H1 (cell line): ENCODE measurements at regions not wholly inside any gene's neighbourhood (a gene's known extent, or its start where the extent isn't known, plus 50 kb on each side); places are given as distances from the start of the nearest gene placed in this dataset.

Source experiments
- CTCF ChIA-PET: fragments of 300-600 bp; sonication (Branson Sonifier 250); formaldehyde crosslinking; loops from one replicate; lab custom pipeline; 2021; ENCODE audit not compliant: partially characterized antibody; lab: Charles Lee
- POLR2A ChIA-PET: fragments of 300-600 bp; sonication (Branson Sonifier 250); formaldehyde crosslinking; loops from one replicate; lab custom pipeline; 2021; ENCODE audit warnings: inconsistent platforms; ENCODE audit not compliant: partially characterized antibody; lab: Charles Lee
- DNase-seq, 2 experiments: peaks; one replicate each; pipeline versions ENCODE4 v3.0.0 to v3.0.0-alpha.2; 2010 to 2022; ENCODE audit warnings: low spot score in 2 of 2, low read depth in 1 of 2, mixed read lengths in 1 of 2
- FAIRE-seq: peaks from 2 replicates; lab custom pipeline; 2011; peaks lifted over from hg19 to GRCh38; lab: Jason Lieb, UNC
- H2AFZ ChIP-seq: 2 replicates; pipeline ENCODE4 v1.8.1; 2012; ENCODE audit warnings: low read length, inconsistent platforms
- H2AK5ac ChIP-seq: 2 replicates; pipeline ENCODE4 v1.6.1; 2013; ENCODE audit warnings: low read depth, low read length
- H2BK120ac ChIP-seq: replicated peaks from 2 replicates; pipeline ENCODE3; 2013; ENCODE audit warnings: low read depth, low read length, inconsistent platforms
- H2BK12ac ChIP-seq: 2 replicates; pipeline ENCODE4 v1.6.1; 2013; ENCODE audit warnings: low read depth, low read length
- H2BK15ac ChIP-seq: 2 replicates; pipeline ENCODE4 v1.6.1; 2013; ENCODE audit warnings: low read length
- H2BK20ac ChIP-seq: 2 replicates; pipeline ENCODE4 v1.6.1; 2013; ENCODE audit warnings: low read length
- H2BK5ac ChIP-seq: 2 replicates; pipeline ENCODE4 v1.6.1; 2013; ENCODE audit warnings: low read depth, low read length
- H3K14ac ChIP-seq: 2 replicates; pipeline ENCODE4 v1.6.1; 2013; ENCODE audit warnings: inconsistent platforms; ENCODE audit not compliant: insufficient read length
- H3K18ac ChIP-seq: 2 replicates; pipeline ENCODE4 v1.6.1; 2013; ENCODE audit warnings: low read length; ENCODE audit errors: extremely low read depth
- H3K23ac ChIP-seq: 2 replicates; pipeline ENCODE4 v1.6.1; 2013; ENCODE audit warnings: inconsistent platforms; ENCODE audit not compliant: insufficient read length
- H3K23me2 ChIP-seq: 2 replicates; pipeline ENCODE4 v1.6.1; 2013; ENCODE audit warnings: low read depth, low read length
- H3K27ac ChIP-seq: 2 replicates; pipeline ENCODE4 v1.6.1; 2011; ENCODE audit warnings: low read depth, low read length, inconsistent platforms
- H3K27me3 ChIP-seq, 4 experiments: replicated peaks in 1 of 4; 1 replicate in 1 of 4; 2 replicates in 3 of 4; pipeline versions ENCODE4 v1.6.1 to v1.8.1; 2011 to 2013; ENCODE audit warnings: low read length in 3 of 4, mild to moderate bottlenecking in 3 of 4, inconsistent platforms in 2 of 4, mixed read lengths in 2 of 4, moderate library complexity in 1 of 4; ENCODE audit not compliant: control insufficient read depth in 3 of 4, insufficient read depth in 3 of 4; ENCODE audit errors: extremely low read depth in 1 of 4
- H3K36me3 ChIP-seq, 4 experiments: 2 replicates each; pipeline versions ENCODE4 v1.6.1 to v1.8.1; 2011 to 2013; ENCODE audit warnings: mild to moderate bottlenecking in 4 of 4, low read length in 3 of 4, moderate library complexity in 2 of 4, control low read depth in 1 of 4, inconsistent platforms in 1 of 4; ENCODE audit not compliant: insufficient read depth in 4 of 4, control insufficient read depth in 2 of 4
- H3K4ac ChIP-seq: replicated peaks from 2 replicates; pipeline ENCODE3; 2013; ENCODE audit warnings: low read length, low read depth, mixed read lengths, inconsistent platforms; ENCODE audit not compliant: insufficient read length
- H3K4me1 ChIP-seq, 4 experiments: replicated peaks in 1 of 4; 1 replicate in 1 of 4; 2 replicates in 3 of 4; pipeline versions ENCODE4 v1.6.1 to v1.8.1; 2011 to 2013; ENCODE audit warnings: low read length in 3 of 4, inconsistent platforms in 2 of 4, mixed read lengths in 1 of 4; ENCODE audit not compliant: insufficient read depth in 4 of 4, control insufficient read depth in 3 of 4
- H3K4me2 ChIP-seq, 2 experiments: 2 replicates each; pipeline versions ENCODE4 v1.6.1 to v1.8.1; 2011 to 2013; ENCODE audit warnings: low read depth in 2 of 2, low read length in 2 of 2, control low read depth in 1 of 2, inconsistent platforms in 1 of 2, mild to moderate bottlenecking in 1 of 2; ENCODE audit not compliant: insufficient read depth in 1 of 2
- H3K4me3 ChIP-seq, 4 experiments: fragments of 200-600, 300-600 bp in 1 of 4; sonication (generic), shearing (Covaris generic), sonication (Bioruptor Twin) in 1 of 4; 2 replicates each; pipeline versions ENCODE4 v1.5.1 to v1.8.1; 2011 to 2016; ENCODE audit warnings: low read length in 4 of 4, low read depth in 3 of 4, control low read depth in 2 of 4, inconsistent platforms in 2 of 4, mild to moderate bottlenecking in 2 of 4, mixed read lengths in 1 of 4, moderate library complexity in 1 of 4; ENCODE audit not compliant: insufficient read depth in 2 of 4; ENCODE audit errors: extremely low read depth in 1 of 4
- H3K56ac ChIP-seq: replicated peaks from 2 replicates; pipeline ENCODE3; 2013; ENCODE audit warnings: low read depth, mild to moderate bottlenecking, mixed read lengths, low read length, inconsistent platforms; ENCODE audit not compliant: insufficient read length
- H3K79me1 ChIP-seq: 2 replicates; pipeline ENCODE4 v1.6.1; 2013; ENCODE audit warnings: low read depth, low read length, control low read depth
- H3K79me2 ChIP-seq, 2 experiments: 2 replicates each; pipeline versions ENCODE4 v1.6.1 to v1.8.1; 2012 to 2013; ENCODE audit warnings: low read length in 2 of 2, mild to moderate bottlenecking in 2 of 2, inconsistent platforms in 1 of 2; ENCODE audit not compliant: insufficient read depth in 2 of 2, control insufficient read depth in 1 of 2
- H3K9ac ChIP-seq, 4 experiments: replicated peaks in 1 of 4; 1 replicate in 1 of 4; 2 replicates in 3 of 4; pipeline versions ENCODE4 v1.6.1 to v1.8.1; 2011 to 2013; ENCODE audit warnings: low read depth in 3 of 4, low read length in 3 of 4, control low read depth in 2 of 4, mild to moderate bottlenecking in 2 of 4, moderate library complexity in 2 of 4, inconsistent platforms in 1 of 4; ENCODE audit errors: extremely low read depth in 1 of 4
- H3K9me3 ChIP-seq, 2 experiments: 2 replicates each; pipeline versions ENCODE4 v1.6.1 to v1.8.1; 2012 to 2013; ENCODE audit warnings: mild to moderate bottlenecking in 2 of 2, moderate library complexity in 2 of 2, control low read depth in 1 of 2, inconsistent platforms in 1 of 2, low read depth in 1 of 2, low read length in 1 of 2, mixed read lengths in 1 of 2; ENCODE audit not compliant: insufficient read depth in 2 of 2
- H4K20me1 ChIP-seq, 2 experiments: replicated peaks in 1 of 2; 2 replicates each; pipeline versions ENCODE3 to v1.8.1; 2011 to 2013; ENCODE audit warnings: inconsistent platforms in 2 of 2, low read length in 2 of 2, mild to moderate bottlenecking in 1 of 2; ENCODE audit not compliant: insufficient read depth in 2 of 2, control insufficient read depth in 1 of 2
- H4K5ac ChIP-seq: 2 replicates; pipeline ENCODE4 v1.6.1; 2013; ENCODE audit warnings: low read length, low read depth, mixed read lengths, inconsistent platforms; ENCODE audit not compliant: insufficient read length
- H4K8ac ChIP-seq: 2 replicates; pipeline ENCODE4 v1.8.0; 2013; ENCODE audit warnings: mild to moderate bottlenecking, moderate library complexity, low read length, inconsistent platforms; ENCODE audit not compliant: insufficient read depth; ENCODE audit errors: extremely low read depth
- H4K91ac ChIP-seq: replicated peaks from 2 replicates; pipeline ENCODE3; 2013; ENCODE audit warnings: low read length, mixed read lengths, inconsistent platforms; ENCODE audit not compliant: insufficient read length
- BCL11A ChIP-seq, 2 experiments: IDR thresholded peaks; one replicate each; pipeline ENCODE4 v1.6.1; 2011; ENCODE audit warnings: low read depth in 2 of 2, low read length in 2 of 2, mild to moderate bottlenecking in 2 of 2
- CTBP2 ChIP-seq: IDR thresholded peaks from 2 replicates; pipeline ENCODE4 v1.7.0; 2011; ENCODE audit warnings: borderline replicate concordance, mild to moderate bottlenecking, moderate library complexity, mixed read lengths, low read length; ENCODE audit not compliant: insufficient read depth, insufficient read length
- EGR1 ChIP-seq: IDR thresholded peaks from 2 replicates; pipeline ENCODE4 v1.6.1; 2011; ENCODE audit warnings: low read depth, low read length, borderline replicate concordance
- JUN ChIP-seq: IDR thresholded peaks from 2 replicates; pipeline ENCODE4 v1.6.1; 2011; ENCODE audit warnings: low read depth, mild to moderate bottlenecking, improper control_type of control experiment, low read length
- KDM1A ChIP-seq: fragments of 200-600, 300-600 bp; sonication (generic); IDR thresholded peaks from 2 replicates; pipeline ENCODE4 v1.7.1; 2016; ENCODE audit warnings: mild to moderate bottlenecking, low read length, borderline replicate concordance
- KDM5A ChIP-seq: fragments of 200-600 bp; IDR thresholded peaks from 2 replicates; pipeline ENCODE4 v1.7.1; 2012; ENCODE audit warnings: mild to moderate bottlenecking, low read length, inconsistent platforms, mixed read lengths
- NRF1 ChIP-seq: IDR thresholded peaks from 2 replicates; pipeline ENCODE4 v1.6.1; 2011; ENCODE audit warnings: mild to moderate bottlenecking, low read depth, low read length, improper control_type of control experiment
- RAD21 ChIP-seq, 2 experiments: IDR thresholded peaks in 1 of 2; conservative IDR thresholded peaks in 1 of 2; 2 replicates each; pipeline ENCODE4 v1.6.1; 2011; ENCODE audit warnings: low read depth in 2 of 2, low read length in 2 of 2, improper control_type of control experiment in 1 of 2, inconsistent platforms in 1 of 2, mild to moderate bottlenecking in 1 of 2, moderate library complexity in 1 of 2
- SIX5 ChIP-seq: IDR thresholded peaks from 2 replicates; pipeline ENCODE4 v1.6.1; 2011; ENCODE audit warnings: mild to moderate bottlenecking, low read depth, low read length
- SUZ12 ChIP-seq: fragments of 200-600 bp; sonication (generic); IDR thresholded peaks from 2 replicates; pipeline ENCODE4 v1.6.1; 2012; ENCODE audit warnings: mild to moderate bottlenecking, inconsistent platforms, low read length, moderate library complexity, mixed read lengths
- YY1 ChIP-seq: IDR thresholded peaks from 2 replicates; pipeline ENCODE4 v1.6.1; 2011; ENCODE audit warnings: low read depth, mild to moderate bottlenecking, low read length
- WGBS, 2 experiments: shearing (Covaris generic) in 1 of 2; methylation state at CpG; one replicate each; pipeline versions ENCODE4 v1.1.6 to v1.1.7; 2013 to 2015; ENCODE audit warnings: low lambda C conversion rate in 2 of 2, mixed read lengths in 2 of 2, inconsistent platforms in 1 of 2, low coverage in 1 of 2, missing lambda C conversion rate in 1 of 2; ENCODE audit not compliant: insufficient replicate concordance in 2 of 2, insufficient coverage in 1 of 2, insufficient read length in 1 of 2; ENCODE audit errors: extremely low coverage in 1 of 2, missing lambda C conversion rate in 1 of 2; 5-methylcytosine and 5-hydroxymethylcytosine counted together
- TF ChIP-seq, protein P1 (sequence below), 3 experiments: IDR thresholded peaks; 1 replicate in 2 of 3; 2 replicates in 1 of 3; pipeline versions ENCODE4 v1.5.1 to v1.6.1; 2011; ENCODE audit warnings: low read length in 3 of 3, mild to moderate bottlenecking in 3 of 3, inconsistent platforms in 2 of 3, low read depth in 1 of 3, moderate library complexity in 1 of 3; ENCODE audit not compliant: insufficient read depth in 1 of 3; ENCODE audit errors: control extremely low read depth in 1 of 3

DNA sequence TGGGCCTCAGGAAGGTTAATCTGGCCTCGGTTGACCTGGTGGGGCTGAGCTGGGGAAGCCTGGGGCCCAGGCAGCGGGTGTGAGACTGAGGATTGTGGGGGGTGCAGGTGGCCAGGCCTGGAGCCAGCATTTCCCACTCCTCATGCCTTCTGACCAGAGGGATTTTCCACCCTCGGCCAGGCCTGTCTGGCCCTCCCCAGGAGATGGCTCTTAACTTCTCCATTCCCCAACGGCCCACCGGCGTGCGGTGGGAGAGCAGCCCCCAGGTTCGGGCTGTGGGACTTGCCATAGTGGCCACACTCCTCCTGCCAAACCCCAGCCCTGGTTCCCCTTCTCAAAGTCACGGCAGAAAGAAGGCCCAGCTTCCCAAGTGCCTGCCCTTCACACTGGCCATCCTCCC, 126.5 kb upstream of the RUNX3 start:
- no peak for FAIRE-seq
- Histone ChIP-seq H4K91ac (no peak overlapping the region), H3K4me3 (no peak overlapping the region), H3K79me2 (no peaks in the 10 kb centered on the region), H2BK120ac (no peak overlapping the region), H2BK12ac (no peak overlapping the region), H2BK15ac (no peak overlapping the region), H3K36me3 (no peaks in the 10 kb centered on the region), H2AK5ac (no peak overlapping the region), H4K20me1 (no peaks in the 10 kb centered on the region), H2AFZ (no peak overlapping the region), H3K23me2 (no peaks in the 10 kb centered on the region; the same call in 1 of the 2 replicates), H3K9me3 (no peaks in the 10 kb centered on the region), H3K23ac (no peak overlapping the region), H2BK20ac (no peak overlapping the region), H3K27ac (no peak overlapping the region), H3K14ac (no peak overlapping the region), H3K4me2 (no peak overlapping the region), H3K56ac (no peak overlapping the region), H3K9ac (no peak overlapping the region), H4K5ac (no peak overlapping the region), H2BK5ac (no peak overlapping the region), H3K27me3 (no peaks in the 10 kb centered on the region; a peak in 1 of 7 replicates), H3K4ac (no peak overlapping the region), H4K8ac (peak overlapping the region; percentile 46; the same call in 1 of the 2 replicates), H3K18ac (no peak overlapping the region), H3K79me1 (no peaks in the 10 kb centered on the region), H3K4me1 (peaks cover 0 to 12% (median 6%) of the 10 kb centered on the region in 4 experiments; a peak in 6 of 7 replicates)
- ChIA-PET CTCF (interaction anchor here (0.7 to 1.1 kb wide), 7 partner anchors 11 to 121 kb away, joined by 3 to 4 read pairs (median 3); no protein-coding TSS in a partner anchor), POLR2A (interaction anchor here (0.9 kb wide), 1 partner anchor 144 kb away, joined by 3 read pairs; no protein-coding TSS in a partner anchor)
- DNase-seq: no peak
- 95% methylated on average over 8 of the region's 9 CpGs; no CpG with 5 or more reads in 1 of the 2 experiments for WGBS, 2 experiments
- TF ChIP-seq KDM1A (no peak), EGR1 (no peak), JUN (no peak), BCL11A (IDR thresholded peaks at IDR 0.05; ENCODE audit: low read depth in 2 of 2, low read length in 2 of 2) (no peak), YY1 (no peak), NRF1 (no peak), KDM5A (no peak), RAD21 (IDR thresholded peaks at IDR 0.05 in 1 of 2, conservative IDR thresholded peaks at IDR 0.05 in 1 of 2; ENCODE audit: low read depth in 2 of 2, low read length in 2 of 2) (no peak), SUZ12 (no peak), SIX5 (no peak), CTBP2 (no peak)
- TF ChIP-seq, protein P1, sequence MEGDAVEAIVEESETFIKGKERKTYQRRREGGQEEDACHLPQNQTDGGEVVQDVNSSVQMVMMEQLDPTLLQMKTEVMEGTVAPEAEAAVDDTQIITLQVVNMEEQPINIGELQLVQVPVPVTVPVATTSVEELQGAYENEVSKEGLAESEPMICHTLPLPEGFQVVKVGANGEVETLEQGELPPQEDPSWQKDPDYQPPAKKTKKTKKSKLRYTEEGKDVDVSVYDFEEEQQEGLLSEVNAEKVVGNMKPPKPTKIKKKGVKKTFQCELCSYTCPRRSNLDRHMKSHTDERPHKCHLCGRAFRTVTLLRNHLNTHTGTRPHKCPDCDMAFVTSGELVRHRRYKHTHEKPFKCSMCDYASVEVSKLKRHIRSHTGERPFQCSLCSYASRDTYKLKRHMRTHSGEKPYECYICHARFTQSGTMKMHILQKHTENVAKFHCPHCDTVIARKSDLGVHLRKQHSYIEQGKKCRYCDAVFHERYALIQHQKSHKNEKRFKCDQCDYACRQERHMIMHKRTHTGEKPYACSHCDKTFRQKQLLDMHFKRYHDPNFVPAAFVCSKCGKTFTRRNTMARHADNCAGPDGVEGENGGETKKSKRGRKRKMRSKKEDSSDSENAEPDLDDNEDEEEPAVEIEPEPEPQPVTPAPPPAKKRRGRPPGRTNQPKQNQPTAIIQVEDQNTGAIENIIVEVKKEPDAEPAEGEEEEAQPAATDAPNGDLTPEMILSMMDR (IDR thresholded peaks at IDR 0.05; ENCODE audit: control extremely low read depth in 1 of 3, insufficient read depth in 1 of 3, low read depth in 1 of 3, low read length in 3 of 3): no peak
